Upper lobe of left lung (tissue), 6 donors: ENCODE measurements at regions not wholly inside any gene's neighbourhood (a gene's known extent, or its start where the extent isn't known, plus 50 kb on each side); places are given as distances from the start of the nearest gene placed in this dataset.

Source experiments
- ATAC-seq, 2 donors: fragments of 200-7000 bp; cut with Tn5 transposase; one replicate each; pipeline ENCODE4 v1.9.1; 2022; ENCODE audit warnings: mild to moderate bottlenecking in 2 of 2, moderate library complexity in 2 of 2; ENCODE audit not compliant: low FRiP score in 2 of 2
- DNase-seq, 2 donors: peaks; one replicate each; pipeline ENCODE4 v3.0.0-alpha.2; 2019 to 2020
- H3K27ac ChIP-seq, 4 donors: fragments of 200-600 bp; sonication (generic); one replicate each; pipeline ENCODE4 v1.5.1; 2016 to 2019
- H3K27me3 ChIP-seq, 4 donors: fragments of 200-600 bp; sonication (generic); one replicate each; pipeline ENCODE4 v1.5.1; 2017 to 2019
- H3K36me3 ChIP-seq, 4 donors: fragments of 200-600 bp; sonication (generic); one replicate each; pipeline ENCODE4 v1.5.1; 2016 to 2019
- H3K4me1 ChIP-seq, 4 donors: fragments of 200-600 bp; sonication (generic); one replicate each; pipeline ENCODE4 v1.5.1; 2018 to 2019
- H3K4me3 ChIP-seq, 4 donors: fragments of 200-600 bp; sonication (generic); one replicate each; pipeline ENCODE4 v1.5.1; 2017 to 2019; ENCODE audit warnings: mild to moderate bottlenecking in 2 of 4, moderate library complexity in 1 of 4
- H3K9me3 ChIP-seq, 4 donors: fragments of 200-600 bp; sonication (generic); one replicate each; pipeline ENCODE4 v1.5.1; 2018 to 2019
- EP300 ChIP-seq, 4 donors: sonication (generic); formaldehyde crosslinking; IDR thresholded peaks; one replicate each; pipeline ENCODE4 v1.5.1; 2017; ENCODE audit warnings: antibody characterized with exemption in 4 of 4, control low read depth in 2 of 4
- POLR2A ChIP-seq, 4 donors: fragments of 450-650 bp; IDR thresholded peaks; one replicate each; pipeline ENCODE4 v1.5.1; 2016 to 2017; ENCODE audit warnings: antibody characterized with exemption in 4 of 4, mild to moderate bottlenecking in 2 of 4
- POLR2AphosphoS5 ChIP-seq, 2 donors: sonication (generic); formaldehyde crosslinking; IDR thresholded peaks; one replicate each; pipeline ENCODE4 v1.5.1; 2017; ENCODE audit warnings: antibody characterized with exemption in 2 of 2
- WGBS, 2 donors: methylation state at CpG; one replicate each; pipeline ENCODE4 v1.1.5; 2017 to 2018; 5-methylcytosine and 5-hydroxymethylcytosine counted together
- TF ChIP-seq, protein P1 (sequence below), 6 experiments: fragments of 450-650 bp in 4 of 6; fragments of 200-600 bp in 2 of 6; sonication (generic) in 2 of 6; IDR thresholded peaks; one replicate each; pipeline ENCODE4 v1.5.1; 2016 to 2019; ENCODE audit warnings: antibody characterized with exemption in 6 of 6
- donor health status: DM: no; HTN: no; CAD: no; lungs with moderate emphysema.
- donor health status: DM: no; HTN: yes; CAD: no; lungs with severe emphysema.

DNA sequence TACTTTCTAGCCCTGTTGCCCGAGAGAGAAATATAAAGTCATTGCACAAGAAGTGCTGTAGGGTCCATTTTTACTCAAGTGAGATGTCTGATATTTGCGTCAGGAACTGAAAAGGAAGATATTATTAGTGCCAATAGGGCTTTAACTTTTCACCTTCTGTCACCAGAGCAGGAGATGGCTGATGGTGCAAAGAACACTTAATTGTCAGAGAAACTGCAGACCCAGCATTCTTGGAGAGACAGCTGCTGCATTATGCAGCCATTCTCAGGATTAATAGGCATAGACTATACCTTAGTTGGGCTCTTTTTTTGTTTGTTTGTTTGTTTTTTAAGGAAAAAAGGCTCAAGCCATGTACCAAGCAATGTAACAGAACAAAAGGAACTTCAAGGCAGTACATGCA, 179.4 kb downstream of the RPS12 start:
- TF ChIP-seq, protein P1, sequence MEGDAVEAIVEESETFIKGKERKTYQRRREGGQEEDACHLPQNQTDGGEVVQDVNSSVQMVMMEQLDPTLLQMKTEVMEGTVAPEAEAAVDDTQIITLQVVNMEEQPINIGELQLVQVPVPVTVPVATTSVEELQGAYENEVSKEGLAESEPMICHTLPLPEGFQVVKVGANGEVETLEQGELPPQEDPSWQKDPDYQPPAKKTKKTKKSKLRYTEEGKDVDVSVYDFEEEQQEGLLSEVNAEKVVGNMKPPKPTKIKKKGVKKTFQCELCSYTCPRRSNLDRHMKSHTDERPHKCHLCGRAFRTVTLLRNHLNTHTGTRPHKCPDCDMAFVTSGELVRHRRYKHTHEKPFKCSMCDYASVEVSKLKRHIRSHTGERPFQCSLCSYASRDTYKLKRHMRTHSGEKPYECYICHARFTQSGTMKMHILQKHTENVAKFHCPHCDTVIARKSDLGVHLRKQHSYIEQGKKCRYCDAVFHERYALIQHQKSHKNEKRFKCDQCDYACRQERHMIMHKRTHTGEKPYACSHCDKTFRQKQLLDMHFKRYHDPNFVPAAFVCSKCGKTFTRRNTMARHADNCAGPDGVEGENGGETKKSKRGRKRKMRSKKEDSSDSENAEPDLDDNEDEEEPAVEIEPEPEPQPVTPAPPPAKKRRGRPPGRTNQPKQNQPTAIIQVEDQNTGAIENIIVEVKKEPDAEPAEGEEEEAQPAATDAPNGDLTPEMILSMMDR (IDR thresholded peaks at IDR 0.05), result no peak
- TF ChIP-seq POLR2AphosphoS5 (IDR thresholded peaks at IDR 0.05) (no peak), EP300 (IDR thresholded peaks at IDR 0.05) (no peak), POLR2A (IDR thresholded peaks at IDR 0.05) (no peak)
- H3K27ac ChIP-seq, result no peak overlapping the region
- H3K4me3 ChIP-seq, result no peak overlapping the region
- DNase-seq (no peak), ATAC-seq (no peak)
- H3K27me3 ChIP-seq, result no peaks in the 10 kb centered on the region
- no peaks in the 10 kb centered on the region for H3K36me3 ChIP-seq
- H3K9me3 ChIP-seq, result no peaks in the 10 kb centered on the region
- WGBS, 2 donors, result 90 to 93% methylated on average over 2 of the region's 2 CpGs
- no peaks in the 10 kb centered on the region for H3K4me1 ChIP-seq

DNA sequence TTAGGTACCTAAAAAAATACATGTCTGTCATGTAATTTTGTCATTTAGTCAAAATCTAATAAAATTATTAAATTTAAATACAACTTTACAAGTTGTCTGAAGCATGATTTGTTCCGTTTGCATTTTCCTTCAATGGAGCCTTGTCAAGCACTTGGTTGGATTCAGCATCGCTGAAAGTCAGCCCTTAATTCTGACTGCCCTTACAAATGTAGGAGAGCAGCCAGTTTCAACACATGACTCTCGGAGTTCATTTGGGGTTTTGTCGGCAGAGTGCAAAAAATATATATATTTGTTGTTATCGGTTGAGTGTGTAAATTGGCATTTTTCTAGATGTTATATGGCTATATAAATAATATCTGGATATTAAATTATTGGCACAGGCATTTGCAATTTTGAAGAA, 180.6 kb downstream of the RPS12 start:
- ATAC-seq (no peak), DNase-seq (no peak)
- Histone ChIP-seq H3K4me3 (no peak overlapping the region), H3K9me3 (no peaks in the 10 kb centered on the region), H3K36me3 (no peaks in the 10 kb centered on the region), H3K27ac (no peak overlapping the region), H3K27me3 (no peaks in the 10 kb centered on the region), H3K4me1 (no peaks in the 10 kb centered on the region)
- no peak for TF ChIP-seq EP300 (IDR thresholded peaks at IDR 0.05)
- TF ChIP-seq, protein P1 (IDR thresholded peaks at IDR 0.05), result no peak
- TF ChIP-seq POLR2A (IDR thresholded peaks at IDR 0.05), result no peak
- no peak for TF ChIP-seq POLR2AphosphoS5 (IDR thresholded peaks at IDR 0.05)
- WGBS, 2 donors, result 89 to 92% methylated on average over 5 of the region's 5 CpGs

DNA sequence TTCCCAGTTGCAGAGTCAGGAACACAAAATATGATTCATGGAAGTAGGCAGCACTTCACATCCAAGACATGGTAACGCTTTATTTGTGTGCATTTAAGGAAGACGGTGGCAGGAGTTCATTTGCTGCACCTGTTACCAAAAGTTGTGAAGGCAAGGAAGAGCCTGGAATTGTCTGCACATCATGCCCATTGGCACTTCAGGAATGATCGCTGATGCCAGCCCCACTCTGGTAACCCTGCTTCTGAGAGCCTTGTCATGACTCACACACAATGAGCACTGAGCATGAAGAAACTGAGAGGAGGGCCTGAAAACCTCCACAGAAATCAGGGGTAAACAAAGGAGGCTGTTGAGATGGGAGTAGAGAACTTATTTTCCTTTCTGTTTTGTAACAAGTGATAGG, 181.1 kb downstream of the RPS12 start:
- ATAC-seq (no peak), DNase-seq (no peak)
- Histone ChIP-seq H3K27me3 (no peaks in the 10 kb centered on the region), H3K36me3 (no peaks in the 10 kb centered on the region), H3K27ac (no peak overlapping the region), H3K4me3 (no peak overlapping the region), H3K9me3 (no peaks in the 10 kb centered on the region), H3K4me1 (no peaks in the 10 kb centered on the region)
- 91 to 93% methylated on average over 3 of the region's 3 CpGs for WGBS, 2 donors
- TF ChIP-seq, protein P1 (IDR thresholded peaks at IDR 0.05), result no peak

DNA sequence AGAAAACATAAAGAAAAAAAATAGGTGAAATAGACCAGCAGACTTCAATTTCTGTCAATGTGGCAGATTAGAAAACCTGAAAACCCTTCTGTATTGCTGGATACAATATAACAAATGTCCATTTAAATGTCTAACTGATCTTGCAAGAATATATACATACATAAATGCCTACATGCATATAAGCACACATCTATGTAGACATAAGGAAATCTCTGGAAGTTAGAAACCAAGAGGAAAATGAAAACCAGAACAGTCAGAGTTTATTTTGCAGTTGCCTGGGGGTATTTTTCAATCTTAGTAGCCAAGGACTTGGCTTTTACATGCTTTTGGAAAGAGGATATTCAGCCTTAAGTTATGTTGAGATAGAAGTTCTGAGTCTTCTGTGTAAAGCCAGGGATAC, 184.0 kb downstream of the RPS12 start:
- DNase-seq (no peak), ATAC-seq (no peak)
- Histone ChIP-seq H3K27ac (no peak overlapping the region), H3K27me3 (no peaks in the 10 kb centered on the region), H3K4me3 (no peak overlapping the region), H3K9me3 (no peaks in the 10 kb centered on the region), H3K4me1 (no peaks in the 10 kb centered on the region), H3K36me3 (no peaks in the 10 kb centered on the region)
- TF ChIP-seq, protein P1 (IDR thresholded peaks at IDR 0.05), result no peak
- TF ChIP-seq POLR2AphosphoS5 (IDR thresholded peaks at IDR 0.05), result no peak
- TF ChIP-seq POLR2A (IDR thresholded peaks at IDR 0.05), result no peak
- TF ChIP-seq EP300 (IDR thresholded peaks at IDR 0.05), result no peak

DNA sequence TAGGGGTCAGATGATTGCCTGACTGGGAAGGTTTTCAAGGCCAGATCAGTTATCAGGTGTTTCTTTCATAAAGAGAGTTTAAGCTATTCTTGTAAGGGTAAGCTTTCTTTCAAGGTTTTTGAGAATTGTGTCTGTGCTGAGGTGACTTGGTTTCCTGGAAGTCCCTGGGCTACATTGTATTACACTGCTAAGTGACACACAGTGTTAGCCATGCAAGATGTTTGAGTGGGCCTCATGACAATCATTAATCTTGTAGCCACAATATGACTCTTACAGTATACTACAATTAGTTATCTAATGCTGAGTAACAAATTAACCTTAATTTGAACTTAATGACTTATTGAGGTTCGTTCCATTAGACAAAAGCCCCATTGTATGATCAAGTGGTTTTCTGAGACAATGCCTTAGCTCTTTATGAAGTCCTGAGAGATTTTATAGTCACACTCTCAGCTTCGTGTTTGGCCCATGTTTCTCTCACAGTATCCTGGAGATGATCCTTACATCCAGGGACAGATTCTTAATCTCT, 186.7 kb downstream of the RPS12 start:
- ATAC-seq (no peak), DNase-seq (no peak)
- Histone ChIP-seq H3K9me3 (no peaks in the 10 kb centered on the region), H3K4me3 (no peak overlapping the region), H3K36me3 (no peaks in the 10 kb centered on the region), H3K27me3 (no peaks in the 10 kb centered on the region), H3K4me1 (no peaks in the 10 kb centered on the region), H3K27ac (no peak overlapping the region)
- WGBS, 2 donors, result 69 to 75% methylated on average over 2 of the region's 2 CpGs
- TF ChIP-seq POLR2AphosphoS5 (IDR thresholded peaks at IDR 0.05) (no peak), EP300 (IDR thresholded peaks at IDR 0.05) (no peak), POLR2A (IDR thresholded peaks at IDR 0.05) (no peak)
- TF ChIP-seq, protein P1 (IDR thresholded peaks at IDR 0.05), result no peak
